IMR-90 (cell line): ENCODE measurements at regions not wholly inside any gene's neighbourhood (a gene's known extent, or its start where the extent isn't known, plus 50 kb on each side); places are given as distances from the start of the nearest gene placed in this dataset.
"Not testable (repeated sequence)": the region's sequence is repeated elsewhere in the genome, so short reads cannot be mapped to it uniquely, and the experiment has no call there.

Source experiments
- ATAC-seq: fragments of 200-7000 bp; cut with Tn5 transposase; 2 replicates; pipeline ENCODE4 v1.9.1; 2020; ENCODE audit warnings: low read depth, mild to moderate bottlenecking, moderate library complexity
- BruUV-seq: library from RNA; stranded (reverse); fragments of 400-500 nt; replicated peaks from 2 replicates; lab custom pipeline; 2021; lab: Mats Ljungman, UMichigan
- CTCF ChIA-PET: fragments of 300-600 bp; formaldehyde crosslinking; extraction: SDS; loops from one replicate; lab custom pipeline; 2021; ENCODE audit warnings: antibody characterized with exemption; lab: Yijun Ruan, JAX
- POLR2A ChIA-PET: fragments of 300-600 bp; sonication (Branson Sonifier 250); formaldehyde crosslinking; loops from one replicate; lab custom pipeline; 2022; ENCODE audit warnings: antibody characterized with exemption; ENCODE audit not compliant: unreplicated experiment; lab: Charles Lee
- DNase-seq: peaks from one replicate; pipeline ENCODE4 v3.0.0; 2013
- H2AFZ ChIP-seq: replicated peaks from 2 replicates; pipeline ENCODE3; 2013; ENCODE audit warnings: low read length, mild to moderate bottlenecking; ENCODE audit not compliant: poor library complexity
- H2AK5ac ChIP-seq: 2 replicates; pipeline ENCODE4 v1.6.1; 2013; ENCODE audit warnings: low read depth, low read length, inconsistent platforms
- H2AK9ac ChIP-seq: replicated peaks from 2 replicates; pipeline ENCODE3; 2013; ENCODE audit warnings: mild to moderate bottlenecking, low read depth, low read length, moderate library complexity; ENCODE audit not compliant: poor library complexity
- H2BK120ac ChIP-seq: 2 replicates; pipeline ENCODE4 v1.6.1; 2013; ENCODE audit warnings: low read depth, low read length, inconsistent platforms
- H2BK15ac ChIP-seq: 3 replicates; pipeline ENCODE4 v1.6.1; 2013; ENCODE audit warnings: low read depth, low read length, inconsistent platforms
- H2BK20ac ChIP-seq: 2 replicates; pipeline ENCODE4 v1.6.1; 2013; ENCODE audit warnings: low read depth, mild to moderate bottlenecking, inconsistent platforms, low read length, moderate library complexity
- H2BK5ac ChIP-seq: 2 replicates; pipeline ENCODE4 v1.6.1; 2013; ENCODE audit warnings: mild to moderate bottlenecking, low read depth, low read length, inconsistent platforms; ENCODE audit not compliant: poor library complexity, severe bottlenecking
- H3K14ac ChIP-seq: replicated peaks from 2 replicates; pipeline ENCODE4 v1.6.1; 2013; ENCODE audit warnings: low read depth, low read length, inconsistent platforms
- H3K18ac ChIP-seq: 2 replicates; pipeline ENCODE4 v1.6.1; 2013; ENCODE audit warnings: low read depth, low read length, control low read depth
- H3K23ac ChIP-seq: 2 replicates; pipeline ENCODE4 v1.6.1; 2013; ENCODE audit warnings: low read depth, low read length, inconsistent platforms
- H3K27ac ChIP-seq: 2 replicates; pipeline ENCODE4 v1.5.1; 2013; ENCODE audit warnings: mild to moderate bottlenecking, control low read depth, low read length; ENCODE audit not compliant: insufficient read depth
- H3K27me3 ChIP-seq: 2 replicates; pipeline ENCODE4 v1.6.1; 2013; ENCODE audit warnings: low read length; ENCODE audit not compliant: control insufficient read depth, insufficient read depth
- H3K36me3 ChIP-seq: 2 replicates; pipeline ENCODE4 v1.6.1; 2013; ENCODE audit warnings: low read length, mixed read lengths; ENCODE audit not compliant: control insufficient read depth, insufficient read depth
- H3K4ac ChIP-seq: 2 replicates; pipeline ENCODE4 v1.6.1; 2013; ENCODE audit warnings: low read depth, low read length, inconsistent platforms
- H3K4me1 ChIP-seq: 2 replicates; pipeline ENCODE4 v1.6.1; 2013; ENCODE audit warnings: low read length, mixed read lengths; ENCODE audit not compliant: control insufficient read depth, insufficient read depth
- H3K4me2 ChIP-seq: 2 replicates; pipeline ENCODE4 v1.6.1; 2013; ENCODE audit warnings: low read depth, mild to moderate bottlenecking, control low read depth, low read length, moderate library complexity
- H3K4me3 ChIP-seq: 2 replicates; pipeline ENCODE4 v1.5.1; 2013; ENCODE audit warnings: low read depth, mild to moderate bottlenecking, control low read depth, low read length, moderate library complexity; ENCODE audit not compliant: insufficient read depth
- H3K56ac ChIP-seq: 2 replicates; pipeline ENCODE4 v1.6.1; 2013; ENCODE audit warnings: low read length, inconsistent platforms; ENCODE audit not compliant: insufficient read depth; ENCODE audit errors: extremely low read depth
- H3K79me1 ChIP-seq, 2 experiments: 2 replicates each; pipeline ENCODE4 v1.6.1; 2013; ENCODE audit warnings: low read length in 2 of 2, inconsistent platforms in 1 of 2, low read depth in 1 of 2
- H3K9ac ChIP-seq: 2 replicates; pipeline ENCODE4 v1.6.1; 2013; ENCODE audit warnings: low read depth, low read length, control low read depth
- H3K9me1 ChIP-seq: 2 replicates; pipeline ENCODE4 v1.6.1; 2013; ENCODE audit warnings: low read length, inconsistent platforms; ENCODE audit not compliant: insufficient read depth
- H3K9me3 ChIP-seq: 2 replicates; pipeline ENCODE4 v1.6.1; 2013; ENCODE audit warnings: low read length; ENCODE audit not compliant: control insufficient read depth, insufficient read depth
- H4K20me1 ChIP-seq: 2 replicates; pipeline ENCODE4 v1.6.1; 2013; ENCODE audit warnings: low read length, inconsistent platforms; ENCODE audit not compliant: insufficient read depth
- H4K5ac ChIP-seq: 2 replicates; pipeline ENCODE4 v1.6.1; 2013; ENCODE audit warnings: mild to moderate bottlenecking, low read depth, low read length, control low read depth
- H4K8ac ChIP-seq, 2 experiments: 2 replicates each; pipeline ENCODE4 v1.6.1; 2013; ENCODE audit warnings: low read depth in 2 of 2, low read length in 2 of 2, control low read depth in 1 of 2, inconsistent platforms in 1 of 2
- H4K91ac ChIP-seq: 2 replicates; pipeline ENCODE4 v1.6.1; 2013; ENCODE audit warnings: low read depth, low read length, inconsistent platforms; ENCODE audit not compliant: insufficient read depth
- whole genome bisulfite sequencing, 2 experiments: methylation state at CpG; one replicate each; pipeline versions ENCODE4 v1.1.5 to v1.1.7; 2013; ENCODE audit warnings: missing lambda C conversion rate in 2 of 2; ENCODE audit not compliant: insufficient read length in 1 of 2; ENCODE audit errors: extremely low coverage in 2 of 2; 5-methylcytosine and 5-hydroxymethylcytosine counted together
- dilution Hi-C: fragments of 300-500 bp; cut with HindIII; formaldehyde crosslinking; loops from one replicate; pipeline ENCODE4 v1.14.3; 2018; ENCODE audit warnings: low sequenced_read_pairs; ENCODE audit not compliant: unreplicated experiment
- in situ Hi-C: fragments of 300-500 bp; cut with MboI; formaldehyde crosslinking; loops from 3 replicates; pipeline ENCODE4 v1.14.3; 2019; ENCODE audit warnings: low sequenced_read_pairs, inconsistent platforms, mixed read lengths
- intact Hi-C: fragments of 100-400 bp; cut with micrococcal nuclease; formaldehyde crosslinking; loops from 2 replicates; pipeline ENCODE4 v1.10.0; 2022

DNA sequence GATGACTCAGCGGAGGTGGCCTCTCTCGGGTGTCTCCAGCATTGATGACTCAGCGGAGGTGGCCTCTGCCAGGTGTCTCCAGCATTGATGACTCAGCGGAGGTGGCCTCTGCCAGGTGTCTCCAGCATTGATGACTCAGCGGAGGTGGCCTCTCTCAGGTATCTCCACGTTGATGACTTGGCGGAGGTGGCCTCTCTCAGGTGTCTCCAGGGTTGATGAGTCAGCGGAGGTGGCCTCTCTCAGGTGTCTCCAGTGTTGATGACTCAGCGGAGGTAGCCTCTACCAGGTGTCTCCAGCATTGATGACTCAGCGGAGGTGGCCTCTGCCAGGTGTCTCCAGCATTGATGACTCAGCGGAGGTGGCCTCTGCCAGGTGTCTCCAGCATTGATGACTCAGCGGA, 87.3 kb downstream of the ASMT start:
- H2AK5ac ChIP-seq, dilution Hi-C loops, H2BK20ac ChIP-seq, H4K5ac ChIP-seq, H3K56ac ChIP-seq, CTCF ChIA-PET, H2BK5ac ChIP-seq, POLR2A ChIA-PET, ATAC-seq, H2BK15ac ChIP-seq, H3K4me2 ChIP-seq, H3K4me3 ChIP-seq, H3K9me3 ChIP-seq, BruUV-seq, H4K8ac ChIP-seq, H3K4ac ChIP-seq, H3K79me1 ChIP-seq, H3K18ac ChIP-seq, H4K91ac ChIP-seq, H2AFZ ChIP-seq, H3K9ac ChIP-seq, H3K9me1 ChIP-seq, H3K23ac ChIP-seq, H3K14ac ChIP-seq, H3K27ac ChIP-seq, H2BK120ac ChIP-seq, H3K36me3 ChIP-seq, intact Hi-C loops, in situ Hi-C loops, H3K4me1 ChIP-seq, H2AK9ac ChIP-seq, H4K20me1 ChIP-seq, H3K27me3 ChIP-seq, DNase-seq: not testable (repeated sequence)
- no CpG with 5 or more reads among the region's 12 CpGs for WGBS, 2 experiments

DNA sequence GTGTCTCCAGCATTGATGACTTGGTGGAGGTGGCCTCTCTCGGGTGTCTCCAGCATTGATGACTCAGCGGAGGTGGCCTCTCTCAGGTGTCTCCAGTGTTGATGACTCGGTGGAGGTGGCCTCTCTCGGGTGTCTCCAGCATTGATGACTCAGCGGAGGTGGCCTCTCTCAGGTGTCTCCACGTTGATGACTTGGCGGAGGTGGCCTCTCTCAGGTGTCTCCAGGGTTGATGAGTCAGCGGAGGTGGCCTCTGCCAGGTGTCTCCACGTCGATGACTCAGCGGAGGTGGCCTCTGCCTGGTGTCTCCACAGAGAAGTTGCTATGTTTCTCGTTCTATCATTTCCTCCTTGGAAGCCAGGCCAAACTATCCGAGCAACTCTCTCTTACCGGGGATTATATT, 87.7 kb downstream of the ASMT start:
- H2BK120ac ChIP-seq, H3K9me3 ChIP-seq, H3K56ac ChIP-seq, BruUV-seq, H3K9ac ChIP-seq, H3K4me3 ChIP-seq, H3K27me3 ChIP-seq, in situ Hi-C loops, H4K91ac ChIP-seq, intact Hi-C loops, POLR2A ChIA-PET, H2AFZ ChIP-seq, H3K9me1 ChIP-seq, H4K8ac ChIP-seq, H3K4me2 ChIP-seq, H2BK15ac ChIP-seq, H3K36me3 ChIP-seq, H3K18ac ChIP-seq, H2BK5ac ChIP-seq, ATAC-seq, H3K27ac ChIP-seq, H3K79me1 ChIP-seq, H2AK9ac ChIP-seq, H4K5ac ChIP-seq, H2BK20ac ChIP-seq, dilution Hi-C loops, H4K20me1 ChIP-seq, H2AK5ac ChIP-seq, H3K4ac ChIP-seq, CTCF ChIA-PET, H3K4me1 ChIP-seq, DNase-seq, H3K14ac ChIP-seq, H3K23ac ChIP-seq: not testable (repeated sequence)
- WGBS, 2 experiments = 67% methylated on average over 1 of the region's 14 CpGs; no CpG with 5 or more reads in 1 of the 2 experiments
